Activated naive CD4-positive, alpha-beta T cell treated with anti-CD3 and anti-CD28 coated beads, Interleukin-2, amount 50 U/mL, for 72 hours (primary cell): ENCODE measurements at regions not wholly inside any gene's neighbourhood (a gene's known extent, or its start where the extent isn't known, plus 50 kb on each side); places are given as distances from the start of the nearest gene placed in this dataset.
"Not testable (repeated sequence)": the region's sequence is repeated elsewhere in the genome, so short reads cannot be mapped to it uniquely, and the experiment has no call there.

Experiments used
- ATAC-seq, 2 donors: fragments of 150-1000 bp; cut with Tn5 transposase; 2 replicates each; pipeline ENCODE4 v1.10.0; 2021; ENCODE audit warnings: mild to moderate bottlenecking in 2 of 2, moderate library complexity in 2 of 2
- DNase-seq, 2 donors: peaks; one replicate each; pipeline ENCODE4 v3.0.0; 2021 to 2022; ENCODE audit warnings: low spot score in 2 of 2
- H3K27ac Mint-ChIP-seq, 2 donors: one replicate each; pipeline ENCODE4 v1.8.0; 2022; ENCODE audit warnings: mild to moderate bottlenecking in 2 of 2, mixed read lengths in 2 of 2
- H3K36me3 Mint-ChIP-seq, 2 donors: one replicate each; pipeline ENCODE4 v1.8.0; 2022; ENCODE audit warnings: mixed read lengths in 2 of 2
- H3K9me3 Mint-ChIP-seq, 2 donors: one replicate each; pipeline ENCODE4 v1.8.0; 2022; ENCODE audit warnings: mixed read lengths in 2 of 2

- DNase-seq (no peak), ATAC-seq (no peak)
- Mint-ChIP-seq H3K27ac (no peak overlapping the region), H3K9me3 (peaks cover 0 to 4% of the 10 kb centered on the region in 2 donors), H3K36me3 (no peaks in the 10 kb centered on the region)
Observed at GRCh38 chr3:82475306-82475705, 713.9 kb upstream of the GBE1 start.

DNA sequence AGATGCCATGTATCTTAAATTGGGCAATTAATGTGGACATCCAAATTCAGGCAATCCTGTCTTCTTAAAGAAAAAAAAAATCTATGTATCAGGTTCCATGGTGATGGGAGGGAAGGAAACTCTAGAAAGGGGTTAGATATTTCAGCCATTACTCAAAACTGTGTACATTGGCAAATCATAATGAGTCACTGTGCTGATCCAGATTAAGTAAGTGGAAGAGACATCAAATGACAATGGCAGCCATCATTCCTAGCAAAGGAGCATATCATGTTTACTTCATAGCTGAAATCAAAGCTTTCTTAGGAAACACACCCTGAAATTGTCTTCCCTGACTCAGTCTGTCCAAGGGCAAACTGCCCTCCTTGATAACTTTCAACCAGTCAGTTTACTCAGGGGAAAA lies 713.3 kb upstream of the GBE1 start:
- no peak overlapping the region for H3K27ac Mint-ChIP-seq
- ATAC-seq: no peak
- no peaks in the 10 kb centered on the region for H3K36me3 Mint-ChIP-seq
- peaks cover 0 to 4% of the 10 kb centered on the region in 2 donors for H3K9me3 Mint-ChIP-seq
- no peak for DNase-seq

DNA sequence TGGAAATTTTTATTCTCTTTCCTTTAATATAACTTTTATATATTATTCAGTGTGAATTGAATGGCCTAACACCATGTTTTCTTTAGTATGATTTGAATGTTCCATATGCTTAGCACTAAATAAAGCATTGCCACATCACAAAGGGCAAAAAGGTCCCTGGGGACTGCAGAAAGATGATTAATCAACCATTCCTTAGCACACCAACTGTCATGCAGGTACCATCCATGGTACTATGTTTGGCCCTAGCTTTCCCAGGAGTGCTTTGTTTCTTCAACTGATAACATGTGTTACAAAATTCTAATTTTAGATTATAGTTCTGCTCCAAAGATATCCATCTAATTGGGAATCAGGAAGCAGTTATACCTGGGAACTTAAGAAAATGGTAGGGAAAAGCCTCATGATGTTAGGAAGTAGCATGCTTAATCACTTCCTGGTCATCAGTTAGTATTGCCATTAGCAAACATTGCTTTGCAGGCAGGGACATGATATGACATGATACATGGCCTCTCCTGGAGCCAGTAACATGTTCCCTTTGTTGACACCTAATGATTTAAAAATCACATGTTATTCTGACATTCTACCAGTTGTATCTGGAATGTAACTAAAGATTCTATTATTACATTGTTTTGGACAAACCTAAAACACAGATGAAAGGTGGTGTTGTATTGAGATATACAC lies 712.6 kb upstream of the GBE1 start:
- ATAC-seq: no peak
- no peak for DNase-seq
- H3K27ac Mint-ChIP-seq: no peak overlapping the region
- peaks cover 0 to 4% of the 10 kb centered on the region in 2 donors for H3K9me3 Mint-ChIP-seq
- H3K36me3 Mint-ChIP-seq: no peaks in the 10 kb centered on the region

DNA sequence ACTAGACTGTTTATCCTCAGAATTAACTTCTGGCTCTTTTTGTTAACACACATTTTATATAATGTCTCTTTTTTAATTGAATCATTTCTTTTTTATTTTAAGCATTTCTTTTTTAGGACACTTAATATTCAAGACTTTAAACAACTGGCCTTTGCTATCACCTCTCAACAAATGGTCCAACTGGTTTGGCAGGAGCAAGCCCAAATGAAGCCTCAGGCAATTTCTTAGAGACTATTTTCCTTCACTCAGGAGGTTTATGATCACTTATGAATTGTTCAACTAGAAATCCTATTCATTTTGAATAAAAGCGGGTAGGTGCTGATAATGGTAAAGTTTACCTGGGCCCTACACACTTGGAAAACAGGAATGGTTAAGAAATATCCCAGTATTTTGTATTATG lies 705.6 kb upstream of the GBE1 start:
- Mint-ChIP-seq H3K9me3 (peaks cover 4 to 13% of the 10 kb centered on the region in 2 donors), H3K27ac (no peak overlapping the region), H3K36me3 (no peaks in the 10 kb centered on the region)
- DNase-seq (no peak), ATAC-seq (no peak)

- Mint-ChIP-seq H3K9me3 (peaks cover 16 to 21% of the 10 kb centered on the region in 2 donors), H3K27ac (no peak overlapping the region), H3K36me3 (no peaks in the 10 kb centered on the region)
- DNase-seq (no peak), ATAC-seq (no peak)
Observed at GRCh38 chr3:82462977-82463376, 701.5 kb upstream of the GBE1 start.

DNA sequence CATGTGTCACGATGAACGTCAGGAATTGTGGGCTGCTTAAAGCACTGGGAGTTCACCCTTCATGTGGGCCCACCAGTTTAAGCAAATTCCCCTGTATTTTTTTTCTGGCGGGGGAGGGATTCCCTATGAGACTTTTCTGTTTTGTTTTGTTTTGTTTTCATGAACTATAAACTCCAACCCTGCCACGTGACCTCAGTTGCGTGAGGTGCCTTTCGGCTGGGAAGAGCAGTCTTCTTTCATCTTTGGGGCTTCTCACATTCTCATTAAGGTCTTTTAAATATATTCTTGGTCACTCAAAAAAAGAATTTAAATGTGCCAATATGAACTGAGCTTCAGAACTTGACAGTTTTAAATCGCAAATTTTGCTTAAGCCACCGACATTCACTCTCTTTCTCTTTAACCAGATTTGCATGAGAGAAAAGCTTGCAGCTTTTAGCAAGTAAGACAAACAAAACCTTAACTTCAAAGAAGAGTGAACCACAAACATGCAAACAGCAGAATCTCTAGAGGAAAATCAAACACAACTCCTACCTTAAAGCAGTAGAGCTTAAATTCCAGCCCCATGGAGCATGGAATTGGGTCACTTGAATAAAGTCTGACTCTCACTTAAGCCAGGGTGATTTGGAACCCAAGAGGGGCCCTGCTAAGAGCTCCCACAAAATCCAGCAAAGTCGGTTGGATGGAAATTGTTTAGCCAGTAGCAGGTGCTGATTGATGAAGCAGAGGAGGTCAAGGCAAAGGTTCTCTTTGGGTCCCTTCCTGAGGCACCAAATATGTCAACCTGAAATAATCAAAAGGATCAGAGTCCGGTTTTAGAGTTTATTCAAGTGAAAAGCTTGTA lies 699.8 kb upstream of the GBE1 start:
- H3K36me3 Mint-ChIP-seq: no peaks in the 10 kb centered on the region
- ATAC-seq (no peak), DNase-seq (no peak)
- H3K9me3 Mint-ChIP-seq: peaks cover 18 to 20% of the 10 kb centered on the region in 2 donors
- H3K27ac Mint-ChIP-seq: no peak overlapping the region

- H3K9me3 Mint-ChIP-seq: peaks cover 19 to 26% of the 10 kb centered on the region in 2 donors
- H3K27ac Mint-ChIP-seq: no peak overlapping the region
- ATAC-seq (no peak), DNase-seq (no peak)
- peaks cover 0 to 4% of the 10 kb centered on the region in 2 donors for H3K36me3 Mint-ChIP-seq
Observed at GRCh38 chr3:82448320-82448719, 686.9 kb upstream of the GBE1 start.

- H3K36me3 Mint-ChIP-seq, H3K27ac Mint-ChIP-seq, DNase-seq, ATAC-seq: not testable (repeated sequence)
- peaks cover 15 to 32% of the 10 kb centered on the region in 2 donors for H3K9me3 Mint-ChIP-seq
Observed at GRCh38 chr3:82428821-82429220, 667.4 kb upstream of the GBE1 start.

- no peaks in the 10 kb centered on the region for H3K36me3 Mint-ChIP-seq
- no peak overlapping the region for H3K27ac Mint-ChIP-seq
- no peak for ATAC-seq
- peaks cover 6 to 10% of the 10 kb centered on the region in 2 donors for H3K9me3 Mint-ChIP-seq
- DNase-seq: no peak
Observed at GRCh38 chr3:82424031-82424339, 662.5 kb upstream of the GBE1 start.

DNA sequence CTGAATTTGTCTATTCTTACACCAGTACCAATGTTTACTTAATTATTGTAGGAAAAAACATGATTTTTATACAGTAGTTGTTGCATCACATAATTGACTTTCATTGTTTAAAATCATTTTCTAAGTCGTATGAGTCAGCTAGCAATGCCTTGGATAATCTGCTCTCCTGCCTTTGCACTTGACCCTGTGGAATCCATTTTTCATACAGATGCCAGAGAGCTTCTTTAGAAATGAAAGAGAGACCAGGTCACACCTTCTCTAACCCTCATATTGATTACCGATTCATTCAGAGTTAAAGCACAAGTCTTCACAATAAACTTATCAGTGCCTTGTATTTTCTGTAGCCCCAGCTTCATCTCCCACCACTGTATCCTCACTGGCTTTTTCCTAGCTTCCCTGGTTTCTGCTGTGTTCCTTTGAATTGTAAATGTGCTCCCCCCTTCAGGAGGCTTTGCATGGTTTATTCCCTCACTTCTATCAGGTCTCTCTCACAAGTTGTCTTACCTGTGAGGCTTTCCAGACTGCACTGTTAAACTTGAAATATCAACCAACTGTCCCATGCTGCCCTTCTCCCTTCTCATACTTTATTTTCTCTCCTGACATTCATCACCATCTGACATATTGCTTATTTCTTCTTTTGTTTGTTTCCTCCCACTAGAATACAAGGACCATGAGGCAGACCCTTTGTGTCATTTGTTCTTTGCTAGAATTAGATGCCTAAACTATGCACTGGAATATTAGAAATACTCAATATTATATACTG lies 662.0 kb upstream of the GBE1 start:
- Mint-ChIP-seq H3K36me3 (no peaks in the 10 kb centered on the region), H3K9me3 (peaks cover 4 to 10% of the 10 kb centered on the region in 2 donors), H3K27ac (no peak overlapping the region)
- DNase-seq: no peak
- ATAC-seq: no peak

GRCh38 chr3:82416830-82417229 lies 655.4 kb upstream of the GBE1 start:
- peaks cover 3 to 10% of the 10 kb centered on the region in 2 donors for H3K9me3 Mint-ChIP-seq
- ATAC-seq: no peak
- H3K36me3 Mint-ChIP-seq: no peaks in the 10 kb centered on the region
- DNase-seq: no peak
- H3K27ac Mint-ChIP-seq: no peak overlapping the region

DNA sequence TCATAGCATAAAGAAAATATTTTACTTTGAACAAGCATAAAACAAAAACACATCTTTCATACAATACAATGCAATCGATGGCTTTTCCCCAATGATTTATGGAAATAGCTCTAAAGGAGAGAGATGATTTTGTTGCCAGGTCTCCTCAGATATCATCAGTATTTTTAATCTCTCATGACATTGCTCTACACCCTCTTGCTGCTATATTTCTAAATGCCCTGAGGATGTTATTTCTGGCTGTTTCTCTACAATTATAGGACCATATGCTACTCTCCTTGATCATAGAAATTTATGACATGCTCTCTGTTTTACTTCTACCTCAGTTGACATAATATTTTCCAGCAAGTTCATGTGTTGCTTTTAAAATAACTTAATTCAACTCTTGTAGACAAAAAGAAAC lies 654.9 kb upstream of the GBE1 start:
- no peak overlapping the region for H3K27ac Mint-ChIP-seq
- H3K9me3 Mint-ChIP-seq: peaks cover 3 to 10% of the 10 kb centered on the region in 2 donors
- DNase-seq (no peak), ATAC-seq (no peak)
- H3K36me3 Mint-ChIP-seq: no peaks in the 10 kb centered on the region

DNA sequence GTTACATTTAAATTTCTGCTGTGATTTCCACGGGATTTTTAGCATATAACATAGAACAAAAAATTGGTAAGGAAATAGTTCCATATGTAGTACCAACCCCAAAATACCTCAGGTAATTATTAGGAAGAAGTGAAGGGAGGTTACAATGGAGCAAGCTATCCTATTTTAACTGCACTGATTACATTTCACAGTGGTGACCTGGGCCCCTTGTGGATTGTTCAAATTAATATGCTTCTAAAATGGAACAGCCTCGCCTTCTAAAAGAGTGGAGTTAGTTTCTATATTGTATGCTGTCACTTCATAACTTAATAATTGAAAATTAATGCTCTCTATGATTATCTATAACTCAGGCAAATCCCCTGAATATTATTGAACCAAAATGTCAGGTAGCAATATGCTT lies 651.7 kb upstream of the GBE1 start:
- peaks cover 0 to 10% of the 10 kb centered on the region in 2 donors for H3K9me3 Mint-ChIP-seq
- no peak for DNase-seq
- H3K27ac Mint-ChIP-seq: no peak overlapping the region
- no peaks in the 10 kb centered on the region for H3K36me3 Mint-ChIP-seq
- no peak for ATAC-seq

- DNase-seq: no peak
- Mint-ChIP-seq H3K27ac (no peak overlapping the region), H3K9me3 (peaks cover 4 to 13% of the 10 kb centered on the region in 2 donors), H3K36me3 (no peaks in the 10 kb centered on the region)
- ATAC-seq: no peak
Observed at GRCh38 chr3:82410366-82410765, 648.9 kb upstream of the GBE1 start.

GRCh38 chr3:82409842-82410241 lies 648.4 kb upstream of the GBE1 start:
- DNase-seq (no peak), ATAC-seq (no peak)
- no peaks in the 10 kb centered on the region for H3K36me3 Mint-ChIP-seq
- H3K9me3 Mint-ChIP-seq: peaks cover 4 to 14% of the 10 kb centered on the region in 2 donors
- no peak overlapping the region for H3K27ac Mint-ChIP-seq

GRCh38 chr3:82392203-82392775 lies 630.8 kb upstream of the GBE1 start:
- no peak overlapping the region for H3K27ac Mint-ChIP-seq
- H3K36me3 Mint-ChIP-seq: no peaks in the 10 kb centered on the region
- peaks cover 9% of the 10 kb centered on the region in 2 donors for H3K9me3 Mint-ChIP-seq
- no peak for DNase-seq
- ATAC-seq: no peak

- Mint-ChIP-seq H3K36me3 (no peaks in the 10 kb centered on the region), H3K9me3 (peaks cover 9% of the 10 kb centered on the region in 2 donors), H3K27ac (no peak overlapping the region)
- ATAC-seq (no peak), DNase-seq (no peak)
Observed at GRCh38 chr3:82390868-82391267, 629.4 kb upstream of the GBE1 start.
